ENCODE measurements at regions not wholly inside any gene's neighbourhood (a gene's known extent, or its start where the extent isn't known, plus 50 kb on each side); places are given as distances from the start of the nearest gene placed in this dataset.

DNA sequence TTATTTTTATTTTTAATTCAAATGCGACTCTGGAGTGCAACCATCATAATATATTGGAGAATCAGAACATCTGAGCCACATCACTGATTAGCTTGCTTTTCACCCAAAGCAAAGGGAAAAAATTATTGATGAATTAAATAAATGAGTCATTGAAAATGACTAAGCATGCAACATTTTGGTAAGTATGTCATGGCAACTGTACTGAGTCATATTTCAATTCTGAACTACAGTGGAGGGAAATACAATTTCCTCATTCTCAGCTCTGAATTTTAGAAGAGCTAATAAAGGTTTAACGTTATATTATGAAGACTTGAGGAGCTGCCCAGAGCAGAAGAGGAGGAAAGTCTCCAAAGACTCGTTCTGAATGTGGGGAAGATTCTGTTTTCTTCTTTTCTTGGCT is 89.6 kb upstream of the CCDC68 start:
- no peak for DNase-seq (ENCODE audit: low read depth, low spot score)

DNA sequence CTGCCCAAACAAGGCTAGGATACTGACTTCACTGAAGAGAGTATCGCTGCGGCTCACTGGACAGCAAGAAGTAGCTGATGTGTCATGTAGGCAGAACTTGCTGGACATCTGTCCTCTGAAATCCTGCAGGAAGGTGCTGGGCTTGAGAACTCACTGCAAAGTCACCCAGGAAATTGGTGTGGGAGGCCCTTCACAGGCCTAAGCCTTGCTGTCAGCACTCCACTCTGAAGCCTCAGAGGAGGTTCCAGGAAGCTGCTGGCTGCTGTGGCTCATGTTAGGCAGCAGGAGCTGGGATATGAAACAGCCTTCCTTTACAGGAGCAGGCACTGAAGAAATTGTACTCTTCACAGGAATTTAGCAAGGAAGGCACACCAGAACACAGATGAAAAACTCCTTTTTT is 88.3 kb upstream of the CCDC68 start:
- peak; percentile 19 for DNase-seq (ENCODE audit: low read depth, low spot score)

DNA sequence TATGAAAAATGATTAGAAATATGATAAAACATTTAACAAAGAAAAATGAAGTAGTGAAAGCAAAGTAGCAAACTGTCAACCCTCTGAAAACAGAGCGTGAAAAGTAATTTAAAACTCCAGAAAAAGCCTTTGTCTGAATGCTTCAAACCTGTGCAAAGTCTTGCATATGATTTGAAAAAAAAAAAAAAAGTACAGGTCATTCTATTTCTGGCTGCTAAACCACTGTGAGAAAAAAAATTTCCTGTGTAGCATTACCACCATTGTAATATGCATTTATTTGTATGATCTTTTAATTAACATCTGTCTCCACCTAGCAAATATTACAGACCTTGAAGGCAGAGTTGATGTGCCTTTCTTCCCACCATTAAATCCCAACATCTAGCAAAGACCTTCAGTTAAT is 82.1 kb upstream of the CCDC68 start:
- DNase-seq (ENCODE audit: low read depth, low spot score): no peak

DNA sequence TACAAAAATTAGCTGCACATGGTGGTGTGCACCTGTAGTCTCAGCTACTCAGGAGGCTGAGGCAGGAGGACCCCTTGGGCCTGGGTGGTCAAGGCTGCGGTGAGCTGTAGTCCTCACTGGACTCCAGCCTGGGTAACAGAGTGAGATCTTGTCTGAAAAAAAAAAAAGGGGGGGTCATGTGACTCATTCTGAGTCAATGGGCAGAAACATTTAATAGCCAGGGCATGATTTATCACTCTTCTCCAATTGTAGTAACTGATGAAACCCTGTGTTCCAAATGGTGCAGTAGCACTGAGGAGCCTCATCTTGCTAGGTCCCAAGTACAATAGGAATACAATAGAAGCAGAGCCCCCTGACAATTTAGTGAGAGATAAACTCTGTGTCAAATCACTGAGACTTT is 78.9 kb upstream of the CCDC68 start:
- DNase-seq (ENCODE audit: low read depth, low spot score): no peak

DNA sequence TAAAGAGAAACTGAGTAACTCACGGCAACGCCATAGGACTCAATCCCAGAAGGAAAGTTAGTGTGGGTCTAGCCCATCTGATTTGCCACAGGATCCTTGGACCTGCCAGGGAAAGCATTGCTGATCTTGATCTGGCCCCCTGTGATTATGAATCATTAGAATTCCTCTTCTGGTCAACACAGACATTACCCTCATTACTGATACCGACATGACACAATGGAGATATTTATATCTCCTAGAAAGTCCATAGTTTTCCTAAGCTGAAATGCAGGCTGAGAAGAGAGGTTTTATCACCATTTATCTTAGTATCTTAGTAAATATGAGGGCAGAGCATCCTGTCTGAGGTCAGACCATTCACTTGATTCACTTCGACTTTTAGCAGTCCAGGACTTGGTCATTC is 75.5 kb upstream of the CCDC68 start:
- no peak for DNase-seq (ENCODE audit: low read depth, low spot score)

DNA sequence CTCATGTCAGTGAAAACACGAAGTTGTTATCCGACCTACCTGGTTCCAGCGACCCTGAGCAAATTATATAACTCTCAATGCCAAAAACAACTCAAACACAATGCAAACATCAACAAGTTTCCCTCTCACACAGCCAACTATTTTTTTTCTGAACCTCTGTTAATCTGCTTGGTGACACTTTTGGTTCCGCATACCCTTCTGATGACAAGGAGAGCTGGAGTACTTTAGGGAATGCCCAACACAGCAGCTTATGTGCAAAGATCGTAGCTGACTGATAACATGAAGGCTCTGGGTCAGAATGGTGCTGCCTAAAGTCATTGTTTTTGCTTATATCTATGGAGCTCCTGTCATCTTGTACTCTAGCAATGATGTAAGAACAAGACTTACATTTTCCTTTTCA is 72.7 kb upstream of the CCDC68 start:
- no peak for DNase-seq (ENCODE audit: low read depth, low spot score)

DNA sequence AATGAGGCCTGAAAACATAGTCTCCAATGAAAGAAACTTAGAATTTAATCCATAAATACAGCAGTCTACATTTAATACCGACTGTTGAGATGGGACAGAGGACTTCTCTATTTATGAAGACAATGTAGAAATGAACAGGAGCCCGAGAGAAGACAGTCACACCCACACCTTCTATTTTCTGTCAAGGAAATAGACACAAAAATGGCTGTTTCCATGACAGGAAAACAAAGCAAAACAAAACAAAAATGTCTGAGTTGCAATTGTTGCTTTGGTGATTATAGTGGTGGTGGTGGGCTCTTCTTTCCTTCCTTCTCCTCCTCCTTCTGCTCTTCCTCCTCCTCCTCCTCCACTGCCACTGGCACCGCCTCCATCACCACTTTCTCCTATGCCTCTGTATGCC is 72.3 kb upstream of the CCDC68 start:
- no peak for DNase-seq (ENCODE audit: low read depth, low spot score)

DNA sequence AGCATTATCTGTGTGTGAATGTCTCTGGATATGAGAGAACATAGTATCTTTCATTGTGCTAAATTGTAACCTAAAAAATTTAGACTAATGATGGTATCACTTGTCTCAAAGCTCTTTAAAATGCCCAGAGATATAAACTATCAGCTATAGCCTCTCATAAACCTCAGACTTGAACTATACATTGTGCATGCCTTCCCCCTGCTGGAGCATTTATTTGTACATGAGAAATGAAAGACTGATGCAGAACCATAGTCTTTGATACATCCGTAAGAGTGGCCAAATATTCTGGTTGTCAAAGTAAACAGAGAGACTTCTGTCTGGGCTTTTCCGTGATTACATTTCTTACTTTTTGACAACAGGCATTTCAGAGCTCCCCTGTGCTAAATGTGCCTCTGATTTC is 71.9 kb upstream of the CCDC68 start:
- DNase-seq (ENCODE audit: low read depth, low spot score): no peak

DNA sequence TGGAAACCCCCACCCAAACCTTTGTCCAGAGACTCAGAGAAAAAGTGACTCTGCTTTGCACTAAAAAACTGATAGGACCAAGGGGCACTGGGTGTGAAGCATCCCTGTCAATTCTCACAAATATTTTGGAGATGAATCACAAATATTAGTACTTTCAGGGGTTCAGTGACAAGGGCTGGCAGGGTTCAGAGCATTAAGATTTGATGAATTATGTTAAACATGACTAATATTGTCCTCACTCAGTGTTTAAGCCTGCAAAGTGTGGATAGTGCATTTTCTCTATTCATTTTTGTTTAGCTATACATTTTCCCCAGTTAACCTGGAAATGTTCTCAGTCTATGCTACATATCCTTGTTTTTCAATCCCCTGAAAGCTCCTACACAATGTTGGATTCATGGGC is 65.3 kb upstream of the CCDC68 start:
- no peak for DNase-seq (ENCODE audit: low read depth, low spot score)

DNA sequence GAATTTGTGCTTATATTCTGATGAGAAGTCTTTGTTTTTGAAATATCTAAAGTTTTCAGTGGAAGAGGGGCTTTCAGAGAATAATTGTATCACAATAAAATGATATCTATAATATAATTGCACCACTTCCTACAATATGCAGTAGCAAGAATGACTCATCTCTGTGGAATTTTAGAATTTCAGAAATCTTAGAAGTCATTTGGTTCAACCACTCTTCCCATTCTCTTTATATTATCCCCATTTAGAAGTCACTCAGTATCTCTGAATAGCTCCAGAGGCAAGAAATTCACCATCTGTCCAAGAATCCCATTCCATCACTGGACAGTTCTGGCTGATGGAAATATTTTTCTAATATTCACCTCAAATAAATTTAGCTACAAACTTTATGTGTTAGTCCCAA is 59.3 kb upstream of the CCDC68 start:
- no peak for DNase-seq (ENCODE audit: low read depth, low spot score)

DNA sequence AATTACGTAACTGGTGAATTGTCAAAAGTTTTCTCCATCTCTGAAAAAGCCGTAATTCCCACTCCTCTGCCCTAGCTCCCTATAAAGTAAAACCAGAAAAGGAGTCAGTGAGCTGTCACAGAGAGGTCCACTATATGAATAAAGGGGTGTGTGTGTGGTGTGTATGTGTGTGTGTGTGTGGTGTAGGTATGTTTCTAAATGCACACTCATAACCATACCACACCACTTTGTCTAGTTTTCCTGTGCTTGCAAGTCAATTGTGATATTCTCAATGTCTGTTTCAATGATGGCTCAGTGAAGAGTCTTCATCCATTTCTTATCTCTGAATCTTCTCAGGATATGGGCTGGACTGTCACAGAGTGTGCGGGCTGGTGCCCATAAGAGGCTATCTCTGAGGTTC is 54.8 kb upstream of the CCDC68 start:
- no peak for DNase-seq (ENCODE audit: low read depth, low spot score)

DNA sequence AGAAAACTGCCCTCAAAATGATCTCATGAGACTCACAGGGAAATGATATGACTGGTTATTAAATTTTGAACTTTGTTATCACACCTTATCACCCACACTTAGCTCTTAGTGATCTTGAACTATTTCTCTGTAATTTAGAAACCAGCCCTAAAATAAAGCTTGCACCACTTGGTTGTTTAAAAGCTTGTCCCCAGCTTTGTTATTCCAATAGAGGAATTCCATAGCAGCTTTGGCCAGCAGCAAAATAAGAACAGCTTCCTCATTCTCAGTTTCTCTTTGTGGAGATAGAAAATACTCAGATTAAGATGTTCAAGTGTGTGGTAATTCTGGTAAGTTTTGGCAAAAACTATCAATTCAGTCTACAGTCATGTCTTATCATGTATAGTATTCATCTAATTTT is 54.4 kb upstream of the CCDC68 start:
- no peak for DNase-seq (ENCODE audit: low read depth, low spot score)

DNA sequence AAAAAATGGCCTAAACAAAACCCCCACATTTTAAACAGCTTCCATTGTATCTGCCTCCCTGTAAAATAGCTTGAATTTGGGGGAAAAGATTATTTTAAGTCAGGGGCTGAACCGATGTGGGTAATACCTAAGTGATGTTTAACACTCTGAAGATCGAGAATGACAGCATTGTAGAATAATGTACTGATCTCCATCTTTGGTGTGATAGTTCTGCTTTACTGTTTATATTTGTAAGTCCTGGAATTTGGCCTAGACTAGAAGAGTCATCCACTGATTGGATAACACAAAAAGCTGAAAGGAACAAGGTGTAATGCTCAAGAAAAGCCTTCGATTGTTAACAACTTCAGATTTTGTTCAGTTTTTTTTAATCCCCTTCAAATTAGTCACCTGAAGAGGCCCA is 53.8 kb upstream of the CCDC68 start:
- DNase-seq (ENCODE audit: low read depth, low spot score): no peak

DNA sequence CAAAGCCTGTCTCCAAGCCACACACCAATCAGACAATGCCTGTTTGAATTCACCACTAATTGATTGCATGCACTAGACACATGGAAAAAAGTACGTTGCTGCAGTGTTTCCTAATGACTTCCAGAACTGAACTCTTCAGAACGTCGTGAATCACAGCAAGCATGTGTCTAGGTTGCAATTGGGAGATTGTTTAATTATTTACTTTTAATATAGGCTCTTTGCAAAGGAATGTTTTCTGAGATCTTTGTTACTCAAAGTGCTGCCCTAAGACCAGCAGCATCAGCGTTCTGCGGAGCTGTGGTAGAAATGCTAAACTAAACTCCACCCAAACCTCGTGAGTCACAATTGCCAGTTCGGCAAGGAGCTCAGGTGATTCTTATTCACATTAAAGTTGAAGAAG is 52.7 kb upstream of the CCDC68 start:
- peak; percentile 11 for DNase-seq (ENCODE audit: low read depth, low spot score)
